CD14-positive monocyte (primary cell): ENCODE measurements at regions not wholly inside any gene's neighbourhood (a gene's known extent, or its start where the extent isn't known, plus 50 kb on each side); places are given as distances from the start of the nearest gene placed in this dataset.

Experiments used
- DNase-seq, 3 donors: peaks; one replicate each; pipeline ENCODE4 v3.0.0-alpha.2; 2011 to 2022
- H2AFZ ChIP-seq: 2 replicates; pipeline ENCODE4 v1.6.0; 2012; ENCODE audit warnings: mild to moderate bottlenecking, low read depth, low read length, inconsistent platforms; ENCODE audit not compliant: insufficient read depth, poor library complexity, severe bottlenecking
- H3K27ac ChIP-seq, 2 donors: 1 replicate in 1 of 2; 2 replicates in 1 of 2; pipeline ENCODE4 v1.5.1; 2012 to 2013; ENCODE audit warnings: low read length in 2 of 2, control low read depth in 1 of 2, inconsistent platforms in 1 of 2, low read depth in 1 of 2, mild to moderate bottlenecking in 1 of 2
- H3K27me3 ChIP-seq, 2 donors: one replicate each; pipeline versions ENCODE4 v1.6.0 to v1.6.1; 2011 to 2013; ENCODE audit warnings: low read length in 2 of 2; ENCODE audit not compliant: control insufficient read depth in 2 of 2, insufficient read depth in 2 of 2
- H3K36me3 ChIP-seq, 2 donors: replicated peaks in 1 of 2; 1 replicate in 1 of 2; 2 replicates in 1 of 2; pipeline versions ENCODE4 v1.5.1 to v1.6.1; 2012 to 2013; ENCODE audit warnings: low read length in 2 of 2, control low read depth in 1 of 2, inconsistent platforms in 1 of 2, mild to moderate bottlenecking in 1 of 2; ENCODE audit not compliant: insufficient read depth in 2 of 2, control insufficient read depth in 1 of 2
- H3K4me1 ChIP-seq, 2 donors: 1 replicate in 1 of 2; 2 replicates in 1 of 2; pipeline versions ENCODE4 v1.5.1 to v1.6.1; 2012 to 2013; ENCODE audit warnings: low read length in 2 of 2, control low read depth in 1 of 2, inconsistent platforms in 1 of 2, mild to moderate bottlenecking in 1 of 2, moderate library complexity in 1 of 2; ENCODE audit not compliant: insufficient read depth in 2 of 2, control insufficient read depth in 1 of 2
- H3K4me2 ChIP-seq: replicated peaks from 2 replicates; pipeline ENCODE3; 2012; ENCODE audit warnings: low read length, moderate library complexity, mild to moderate bottlenecking; ENCODE audit not compliant: poor library complexity, severe bottlenecking; ENCODE audit errors: extremely low read depth
- H3K4me3 ChIP-seq, 3 experiments: fragments of 200-600 bp in 1 of 3; sonication (generic) in 1 of 3; replicated peaks in 1 of 3; 1 replicate in 2 of 3; 2 replicates in 1 of 3; pipeline ENCODE4 v1.5.1; 2011 to 2013; ENCODE audit warnings: low read length in 3 of 3, mild to moderate bottlenecking in 3 of 3, control low read depth in 2 of 3, low read depth in 2 of 3, inconsistent platforms in 1 of 3, moderate library complexity in 1 of 3
- H3K79me2 ChIP-seq: 2 replicates; pipeline ENCODE4 v1.6.0; 2012; ENCODE audit warnings: mild to moderate bottlenecking, control low read depth, inconsistent platforms, low read length, moderate library complexity; ENCODE audit not compliant: insufficient read depth
- H3K9ac ChIP-seq: 2 replicates; pipeline ENCODE4 v1.6.0; 2017; ENCODE audit warnings: low read length, mild to moderate bottlenecking; ENCODE audit not compliant: insufficient read depth, poor library complexity, severe bottlenecking
- H3K9me3 ChIP-seq, 2 donors: replicated peaks in 1 of 2; 1 replicate in 1 of 2; 2 replicates in 1 of 2; pipeline versions ENCODE4 v1.5.1 to v1.6.1; 2012 to 2013; ENCODE audit warnings: low read length in 2 of 2, control low read depth in 1 of 2; ENCODE audit not compliant: control insufficient read depth in 1 of 2, insufficient read depth in 1 of 2
- H4K20me1 ChIP-seq: 2 replicates; pipeline ENCODE4 v1.6.0; 2012; ENCODE audit warnings: mild to moderate bottlenecking, low read length, control low read depth, moderate library complexity; ENCODE audit not compliant: insufficient read depth
- H3K27ac Mint-ChIP-seq, 7 donors: one replicate each; pipeline ENCODE4 v1.8.0; 2020; ENCODE audit warnings: mild to moderate bottlenecking in 7 of 7, mixed read lengths in 7 of 7, moderate library complexity in 6 of 7, inconsistent platforms in 2 of 7
- H3K27me3 Mint-ChIP-seq, 3 donors: one replicate each; pipeline ENCODE4 v1.8.0; 2021 to 2022; ENCODE audit warnings: low read depth in 3 of 3, mild to moderate bottlenecking in 3 of 3, mixed read lengths in 3 of 3, moderate library complexity in 3 of 3, inconsistent platforms in 1 of 3
- H3K36me3 Mint-ChIP-seq, 2 donors: one replicate each; pipeline ENCODE4 v1.8.0; 2020; ENCODE audit warnings: mixed read lengths in 2 of 2, inconsistent platforms in 1 of 2, mild to moderate bottlenecking in 1 of 2
- H3K4me1 Mint-ChIP-seq: one replicate; pipeline ENCODE4 v1.8.0; 2020; ENCODE audit warnings: mild to moderate bottlenecking, mixed read lengths
- H3K4me3 Mint-ChIP-seq, 2 donors: one replicate each; pipeline ENCODE4 v1.8.0; 2020; ENCODE audit warnings: mild to moderate bottlenecking in 2 of 2, mixed read lengths in 2 of 2, moderate library complexity in 1 of 2
- H3K9me3 Mint-ChIP-seq, 7 donors: one replicate each; pipeline ENCODE4 v1.8.0; 2020 to 2022; ENCODE audit warnings: mixed read lengths in 7 of 7, mild to moderate bottlenecking in 6 of 7, moderate library complexity in 6 of 7, inconsistent platforms in 2 of 7
- CTCF ChIP-seq: fragments of 200-600 bp; IDR thresholded peaks from one replicate; pipeline ENCODE4 v1.8.0; 2022; ENCODE audit warnings: antibody characterized with exemption, mild to moderate bottlenecking
- WGBS: methylation state at CpG from one replicate; pipeline ENCODE4 v1.1.5; 2013; ENCODE audit warnings: missing lambda C conversion rate; ENCODE audit not compliant: insufficient coverage; 5-methylcytosine and 5-hydroxymethylcytosine counted together
- intact Hi-C, 2 donors: fragments of 100-400 bp; cut with micrococcal nuclease; formaldehyde crosslinking; loops; one replicate each; pipeline versions ENCODE4 v1.15.0 to v1.15.1; 2023

- DNase-seq = no peak
- H3K4me1 Mint-ChIP-seq = peaks cover 41% of the 10 kb centered on the region
- no peaks in the 10 kb centered on the region for H4K20me1 ChIP-seq
- H2AFZ ChIP-seq = peak overlapping the region; percentile 36
- peaks cover 0 to 9% of the 10 kb centered on the region in 2 donors for H3K36me3 Mint-ChIP-seq
- no peaks in the 10 kb centered on the region for H3K79me2 ChIP-seq
- H3K36me3 ChIP-seq = no peaks in the 10 kb centered on the region
- H3K4me2 ChIP-seq = no peak overlapping the region
- intact Hi-C loops = no loop called here
- H3K9ac ChIP-seq = no peak overlapping the region
- H3K4me3 ChIP-seq = no peak overlapping the region
- H3K4me3 Mint-ChIP-seq = peak overlapping the region in 1 of 2 donors; percentile 48
- H3K27me3 Mint-ChIP-seq = peaks cover 0 to 3% (median 1%) of the 10 kb centered on the region in 3 donors
- no peaks in the 10 kb centered on the region for H3K27me3 ChIP-seq
- H3K27ac ChIP-seq = no peak overlapping the region
- no peak for TF ChIP-seq CTCF
- H3K27ac Mint-ChIP-seq = peak overlapping the region in 2 of 7 donors; percentile 51 to 53
- WGBS = 83% methylated on average over 9 of the region's 13 CpGs
- H3K4me1 ChIP-seq = peaks cover 31 to 46% of the 10 kb centered on the region in 2 donors
- no peaks in the 10 kb centered on the region for H3K9me3 ChIP-seq
- no peaks in the 10 kb centered on the region for H3K9me3 Mint-ChIP-seq
These were observed 129.6 kb downstream of the CEBPB start for GRCh38 chr20:50320005-50320900.

- Mint-ChIP-seq H3K27ac (peak overlapping the region in 2 of 7 donors; percentile 19 to 51), H3K9me3 (no peaks in the 10 kb centered on the region), H3K36me3 (peaks cover 0 to 8% of the 10 kb centered on the region in 2 donors), H3K4me1 (peaks cover 41% of the 10 kb centered on the region), H3K27me3 (peaks cover 0 to 3% (median 1%) of the 10 kb centered on the region in 3 donors), H3K4me3 (peak overlapping the region in 1 of 2 donors; percentile 48)
- no peak for TF ChIP-seq CTCF
- Histone ChIP-seq H3K36me3 (no peaks in the 10 kb centered on the region), H3K79me2 (no peaks in the 10 kb centered on the region), H2AFZ (peak overlapping the region; percentile 36), H3K27me3 (no peaks in the 10 kb centered on the region), H3K9ac (no peak overlapping the region), H3K4me2 (no peak overlapping the region), H3K4me3 (no peak overlapping the region), H3K27ac (no peak overlapping the region), H3K9me3 (no peaks in the 10 kb centered on the region), H4K20me1 (no peaks in the 10 kb centered on the region), H3K4me1 (peaks cover 31 to 46% of the 10 kb centered on the region in 2 donors)
- WGBS = 52% methylated on average over 15 of the region's 21 CpGs
- DNase-seq = peak; percentile 57 to 66 (median 63)
- intact Hi-C loops = no loop called here
These were observed 130.5 kb downstream of the CEBPB start for GRCh38 chr20:50320901-50321796.
